ENCODE measurements at regions not wholly inside any gene's neighbourhood (a gene's known extent, or its start where the extent isn't known, plus 50 kb on each side); places are given as distances from the start of the nearest gene placed in this dataset.

- no peak for DNase-seq (ENCODE audit: unreplicated experiment)
- H3K27ac Mint-ChIP-seq (ENCODE audit: low read depth, unreplicated experiment), result no peak overlapping the region
- ChIA-PET POLR2A (interaction anchor here (0.9 to 1.3 kb wide), 2 partner anchors 11 to 12 kb away, joined by 3 read pairs; no protein-coding TSS in a partner anchor), CTCF (no interaction called here)
- H3K36me3 Mint-ChIP-seq (ENCODE audit: insufficient read depth, unreplicated experiment), result no peaks in the 10 kb centered on the region
- peaks cover 6% of the 10 kb centered on the region for H3K9me3 Mint-ChIP-seq (ENCODE audit: unreplicated experiment)
- intact Hi-C loops (cut with micrococcal nuclease), result no loop called here
- BruUV-seq (replicated peaks), result no TSS peak
- peaks cover 9% of the 10 kb centered on the region for H3K4me1 Mint-ChIP-seq (ENCODE audit: insufficient read depth, unreplicated experiment)
- no peaks in the 10 kb centered on the region for H3K27me3 Mint-ChIP-seq (ENCODE audit: insufficient read depth, unreplicated experiment)
- TF ChIP-seq, protein P1, sequence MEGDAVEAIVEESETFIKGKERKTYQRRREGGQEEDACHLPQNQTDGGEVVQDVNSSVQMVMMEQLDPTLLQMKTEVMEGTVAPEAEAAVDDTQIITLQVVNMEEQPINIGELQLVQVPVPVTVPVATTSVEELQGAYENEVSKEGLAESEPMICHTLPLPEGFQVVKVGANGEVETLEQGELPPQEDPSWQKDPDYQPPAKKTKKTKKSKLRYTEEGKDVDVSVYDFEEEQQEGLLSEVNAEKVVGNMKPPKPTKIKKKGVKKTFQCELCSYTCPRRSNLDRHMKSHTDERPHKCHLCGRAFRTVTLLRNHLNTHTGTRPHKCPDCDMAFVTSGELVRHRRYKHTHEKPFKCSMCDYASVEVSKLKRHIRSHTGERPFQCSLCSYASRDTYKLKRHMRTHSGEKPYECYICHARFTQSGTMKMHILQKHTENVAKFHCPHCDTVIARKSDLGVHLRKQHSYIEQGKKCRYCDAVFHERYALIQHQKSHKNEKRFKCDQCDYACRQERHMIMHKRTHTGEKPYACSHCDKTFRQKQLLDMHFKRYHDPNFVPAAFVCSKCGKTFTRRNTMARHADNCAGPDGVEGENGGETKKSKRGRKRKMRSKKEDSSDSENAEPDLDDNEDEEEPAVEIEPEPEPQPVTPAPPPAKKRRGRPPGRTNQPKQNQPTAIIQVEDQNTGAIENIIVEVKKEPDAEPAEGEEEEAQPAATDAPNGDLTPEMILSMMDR (IDR thresholded peaks at IDR 0.05; ENCODE audit: unreplicated experiment), result no peak
- H3K4me3 Mint-ChIP-seq (ENCODE audit: unreplicated experiment), result no peak overlapping the region
Measured at GRCh38 chr1:242836423-242836822, 311.9 kb upstream of the PLD5 start.

GRCh38 chr1:242828828-242829227, 304.3 kb upstream of the PLD5 start:
- Mint-ChIP-seq H3K27me3 (ENCODE audit: insufficient read depth, unreplicated experiment) (no peaks in the 10 kb centered on the region), H3K9me3 (ENCODE audit: unreplicated experiment) (peaks cover 8% of the 10 kb centered on the region), H3K4me3 (ENCODE audit: unreplicated experiment) (no peak overlapping the region), H3K4me1 (ENCODE audit: insufficient read depth, unreplicated experiment) (peaks cover 44% of the 10 kb centered on the region), H3K36me3 (ENCODE audit: insufficient read depth, unreplicated experiment) (no peaks in the 10 kb centered on the region), H3K27ac (ENCODE audit: low read depth, unreplicated experiment) (no peak overlapping the region)
- no peak for DNase-seq (ENCODE audit: unreplicated experiment)
- BruUV-seq (replicated peaks), result no TSS peak
- CTCF ChIA-PET, result interaction anchor here (0.7 to 1.1 kb wide), 2 partner anchors 13 to 320 kb away, joined by 3 to 4 read pairs; no protein-coding TSS in a partner anchor
- TF ChIP-seq, protein P1 (IDR thresholded peaks at IDR 0.05; ENCODE audit: unreplicated experiment), result no peak
- POLR2A ChIA-PET, result no interaction called here
- intact Hi-C loops (cut with micrococcal nuclease), result loop anchor here (5.0 to 10.0 kb wide), 2 partner anchors 176 to 202 kb away; no protein-coding TSS in a partner anchor

- H3K27me3 Mint-ChIP-seq (ENCODE audit: insufficient read depth, unreplicated experiment), result no peaks in the 10 kb centered on the region
- ChIA-PET POLR2A (interaction anchor here (2.6 kb wide), 1 partner anchor 16 kb away, joined by 7 read pairs; no protein-coding TSS in a partner anchor), CTCF (interaction anchor here (1.0 kb wide), 1 partner anchor 18 kb away, joined by 4 read pairs; no protein-coding TSS in a partner anchor)
- no TSS peak for BruUV-seq (replicated peaks)
- TF ChIP-seq, protein P1 (IDR thresholded peaks at IDR 0.05; ENCODE audit: unreplicated experiment), result peak; percentile 19
- H3K9me3 Mint-ChIP-seq (ENCODE audit: unreplicated experiment), result peaks cover 8% of the 10 kb centered on the region
- DNase-seq (ENCODE audit: unreplicated experiment), result no peak
- intact Hi-C loops (cut with micrococcal nuclease), result loop anchor here (5.0 to 10.0 kb wide), 2 partner anchors 177 to 201 kb away; no protein-coding TSS in a partner anchor
- peak overlapping the region; percentile 5 for H3K27ac Mint-ChIP-seq (ENCODE audit: low read depth, unreplicated experiment)
- no peak overlapping the region for H3K4me3 Mint-ChIP-seq (ENCODE audit: unreplicated experiment)
- H3K36me3 Mint-ChIP-seq (ENCODE audit: insufficient read depth, unreplicated experiment), result no peaks in the 10 kb centered on the region
- H3K4me1 Mint-ChIP-seq (ENCODE audit: insufficient read depth, unreplicated experiment), result peaks cover 46% of the 10 kb centered on the region
Measured at GRCh38 chr1:242828199-242828598, 303.7 kb upstream of the PLD5 start.

DNA sequence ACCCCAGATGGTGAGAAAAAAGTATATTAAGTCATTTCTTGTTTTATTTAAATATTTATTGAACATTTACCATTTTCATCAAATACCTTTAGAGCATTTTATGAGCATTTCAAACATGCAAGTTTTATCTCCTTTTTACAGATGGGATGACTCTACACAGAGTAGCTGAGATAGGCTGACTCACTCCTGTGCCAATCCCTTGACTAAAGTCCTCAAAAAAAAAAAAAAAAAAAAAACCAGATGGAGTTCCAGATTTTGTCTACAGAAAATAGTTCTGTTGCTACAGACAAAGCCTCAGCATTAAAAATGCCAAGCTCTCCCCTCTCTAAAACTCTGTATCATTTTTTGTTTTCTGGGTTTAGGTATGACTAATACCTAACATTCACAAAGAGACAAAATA, 303.0 kb upstream of the PLD5 start:
- no TSS peak for BruUV-seq (replicated peaks)
- peak; percentile 76 for DNase-seq (ENCODE audit: unreplicated experiment)
- Mint-ChIP-seq H3K36me3 (ENCODE audit: insufficient read depth, unreplicated experiment) (no peaks in the 10 kb centered on the region), H3K4me1 (ENCODE audit: insufficient read depth, unreplicated experiment) (peaks cover 46% of the 10 kb centered on the region), H3K9me3 (ENCODE audit: unreplicated experiment) (peaks cover 8% of the 10 kb centered on the region), H3K27me3 (ENCODE audit: insufficient read depth, unreplicated experiment) (no peaks in the 10 kb centered on the region), H3K4me3 (ENCODE audit: unreplicated experiment) (peak overlapping the region; percentile 41), H3K27ac (ENCODE audit: low read depth, unreplicated experiment) (peak overlapping the region; percentile 96)
- intact Hi-C loops (cut with micrococcal nuclease), result loop anchor here (5.0 to 10.0 kb wide), 2 partner anchors 177 to 200 kb away; no protein-coding TSS in a partner anchor
- TF ChIP-seq, protein P1 (IDR thresholded peaks at IDR 0.05; ENCODE audit: unreplicated experiment), result no peak
- CTCF ChIA-PET, result interaction anchor here (0.7 to 1.0 kb wide), 2 partner anchors 19 to 321 kb away, joined by 3 to 4 read pairs; no protein-coding TSS in a partner anchor
- POLR2A ChIA-PET, result interaction anchor here (0.5 to 2.6 kb wide), 5 partner anchors 15 to 1215 kb away, joined by 4 to 10 read pairs (median 5); no protein-coding TSS in a partner anchor

Data from MCF 10A (cell line).